ENCODE measurements at regions not wholly inside any gene's neighbourhood (a gene's known extent, or its start where the extent isn't known, plus 50 kb on each side); places are given as distances from the start of the nearest gene placed in this dataset.

GRCh38 chrX:3545901-3546300, 167.5 kb downstream of the PRKX start:
- Histone ChIP-seq H3K27ac (ENCODE audit: low read depth in 1 of 2, low read length in 2 of 2) (no peak overlapping the region), H3K4me3 (ENCODE audit: low read depth in 1 of 3, low read length in 3 of 3) (no peak overlapping the region), H3K36me3 (ENCODE audit: control insufficient read depth in 4 of 4, insufficient read depth in 3 of 4, low read depth in 1 of 4, low read length in 3 of 4) (no peaks in the 10 kb centered on the region), H3K9me3 (ENCODE audit: control insufficient read depth in 4 of 4, low read length in 3 of 4) (no peaks in the 10 kb centered on the region), H3K27me3 (ENCODE audit: control insufficient read depth in 4 of 4, insufficient read depth in 4 of 4, low read length in 3 of 4) (peaks cover 0 to 3% (median 0%) of the 10 kb centered on the region in 4 donors), H3K9ac (ENCODE audit: low read depth in 1 of 2, low read length in 2 of 2) (no peak overlapping the region), H3K4me1 (ENCODE audit: control insufficient read depth in 4 of 4, insufficient read depth in 4 of 4, low read length in 3 of 4) (no peaks in the 10 kb centered on the region)
- TF ChIP-seq MAX (IDR thresholded peaks at IDR 0.05) (no peak), HNF4G (IDR thresholded peaks at IDR 0.05) (no peak), ZBTB33 (IDR thresholded peaks at IDR 0.05) (no peak), GABPA (IDR thresholded peaks at IDR 0.05 in 1 of 2, conservative IDR thresholded peaks at IDR 0.05 in 1 of 2) (no peak), CTCF (IDR thresholded peaks at IDR 0.05; ENCODE audit: low read depth, low read length, missing input control) (no peak), ATF3 (IDR thresholded peaks at IDR 0.05) (no peak), REST (IDR thresholded peaks at IDR 0.05) (no peak), FOXA2 (IDR thresholded peaks at IDR 0.05) (no peak), SP1 (IDR thresholded peaks at IDR 0.05) (no peak), FOXA1 (IDR thresholded peaks at IDR 0.05) (no peak), YY1 (IDR thresholded peaks at IDR 0.05) (no peak), JUND (IDR thresholded peaks at IDR 0.05) (no peak), NR2F2 (IDR thresholded peaks at IDR 0.05) (no peak), HNF4A (conservative IDR thresholded peaks at IDR 0.05) (no peak), RAD21 (IDR thresholded peaks at IDR 0.05) (no peak), RXRA (IDR thresholded peaks at IDR 0.05) (no peak)
- WGBS, result 72% methylated on average over 5 of the region's 5 CpGs
- no peak for DNase-seq (ENCODE audit: low spot score)

GRCh38 chrX:3541336-3541735, 172.1 kb downstream of the PRKX start:
- H3K9ac ChIP-seq (ENCODE audit: low read depth in 1 of 2, low read length in 2 of 2), result no peak overlapping the region
- H3K4me3 ChIP-seq (ENCODE audit: low read depth in 1 of 3, low read length in 3 of 3), result no peak overlapping the region
- no peaks in the 10 kb centered on the region for H3K4me1 ChIP-seq (ENCODE audit: control insufficient read depth in 4 of 4, insufficient read depth in 4 of 4, low read length in 3 of 4)
- no peaks in the 10 kb centered on the region for H3K36me3 ChIP-seq (ENCODE audit: control insufficient read depth in 4 of 4, insufficient read depth in 3 of 4, low read depth in 1 of 4, low read length in 3 of 4)
- 75% methylated on average over 2 of the region's 2 CpGs for WGBS
- DNase-seq (ENCODE audit: low spot score), result no peak
- TF ChIP-seq FOXA2 (IDR thresholded peaks at IDR 0.05), result no peak
- TF ChIP-seq REST (IDR thresholded peaks at IDR 0.05), result no peak
- TF ChIP-seq HNF4A (conservative IDR thresholded peaks at IDR 0.05), result no peak
- no peak for TF ChIP-seq TAF1 (conservative IDR thresholded peaks at IDR 0.05)
- no peak for TF ChIP-seq RXRA (IDR thresholded peaks at IDR 0.05)
- no peak for TF ChIP-seq JUND (IDR thresholded peaks at IDR 0.05)
- no peak for TF ChIP-seq RAD21 (IDR thresholded peaks at IDR 0.05)
- H3K27ac ChIP-seq (ENCODE audit: low read depth in 1 of 2, low read length in 2 of 2), result no peak overlapping the region
- no peaks in the 10 kb centered on the region for H3K9me3 ChIP-seq (ENCODE audit: control insufficient read depth in 4 of 4, low read length in 3 of 4)
- H3K27me3 ChIP-seq (ENCODE audit: control insufficient read depth in 4 of 4, insufficient read depth in 4 of 4, low read length in 3 of 4), result no peaks in the 10 kb centered on the region

All from liver (tissue), 8 donors.